ENCODE measurements at regions not wholly inside any gene's neighbourhood (a gene's known extent, or its start where the extent isn't known, plus 50 kb on each side); places are given as distances from the start of the nearest gene placed in this dataset.
"Not testable (repeated sequence)": the region's sequence is repeated elsewhere in the genome, so short reads cannot be mapped to it uniquely, and the experiment has no call there.

DNA sequence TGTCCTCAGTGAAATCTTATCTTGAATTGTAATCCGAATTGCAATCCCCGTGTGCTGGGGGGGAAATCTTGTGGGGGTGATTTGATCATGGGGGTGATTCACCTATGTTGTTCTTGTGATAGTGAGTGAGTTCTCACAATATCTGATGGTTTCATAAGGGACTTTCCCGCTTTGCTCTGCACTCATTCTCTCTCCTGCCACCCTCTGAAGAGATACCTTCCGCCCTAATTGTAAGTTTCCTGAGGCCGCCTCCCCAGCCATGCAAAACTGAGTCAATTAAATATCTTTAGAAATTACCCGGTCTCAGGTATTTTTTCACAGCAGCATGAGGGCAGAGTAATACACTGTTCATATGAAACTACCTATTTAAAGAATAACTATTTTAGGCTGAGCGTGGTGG, 304.1 kb upstream of the EPHA6 start:
- TF ChIP-seq, protein P1, sequence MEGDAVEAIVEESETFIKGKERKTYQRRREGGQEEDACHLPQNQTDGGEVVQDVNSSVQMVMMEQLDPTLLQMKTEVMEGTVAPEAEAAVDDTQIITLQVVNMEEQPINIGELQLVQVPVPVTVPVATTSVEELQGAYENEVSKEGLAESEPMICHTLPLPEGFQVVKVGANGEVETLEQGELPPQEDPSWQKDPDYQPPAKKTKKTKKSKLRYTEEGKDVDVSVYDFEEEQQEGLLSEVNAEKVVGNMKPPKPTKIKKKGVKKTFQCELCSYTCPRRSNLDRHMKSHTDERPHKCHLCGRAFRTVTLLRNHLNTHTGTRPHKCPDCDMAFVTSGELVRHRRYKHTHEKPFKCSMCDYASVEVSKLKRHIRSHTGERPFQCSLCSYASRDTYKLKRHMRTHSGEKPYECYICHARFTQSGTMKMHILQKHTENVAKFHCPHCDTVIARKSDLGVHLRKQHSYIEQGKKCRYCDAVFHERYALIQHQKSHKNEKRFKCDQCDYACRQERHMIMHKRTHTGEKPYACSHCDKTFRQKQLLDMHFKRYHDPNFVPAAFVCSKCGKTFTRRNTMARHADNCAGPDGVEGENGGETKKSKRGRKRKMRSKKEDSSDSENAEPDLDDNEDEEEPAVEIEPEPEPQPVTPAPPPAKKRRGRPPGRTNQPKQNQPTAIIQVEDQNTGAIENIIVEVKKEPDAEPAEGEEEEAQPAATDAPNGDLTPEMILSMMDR (IDR thresholded peaks at IDR 0.05; ENCODE audit: low read depth, low read length): no peak
- in situ Hi-C loops (cut with HindIII; ENCODE audit: low sequenced_read_pairs): no loop called here
- H3K4me3 ChIP-seq (ENCODE audit: low read depth, low read length): no peak overlapping the region
- no peak for DNase-seq (ENCODE audit: low read depth, low spot score)

DNA sequence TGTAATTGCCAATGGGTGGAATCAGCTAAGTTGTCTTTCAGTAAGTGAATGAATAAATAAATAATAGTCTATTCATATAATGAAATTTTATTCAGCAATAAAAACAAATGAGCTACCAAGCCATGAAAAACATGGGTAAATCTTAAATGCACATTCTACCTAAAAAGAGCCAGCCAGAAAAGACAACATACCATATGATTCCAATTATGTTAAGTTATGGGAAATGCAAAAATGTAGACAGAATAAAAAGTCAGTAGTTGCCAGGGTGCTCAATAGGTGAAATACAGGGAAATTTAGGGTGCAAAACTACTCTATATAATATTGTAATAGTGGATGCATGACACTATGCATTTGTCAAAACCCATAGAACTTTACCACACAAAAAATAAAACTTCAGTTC, 277.2 kb upstream of the EPHA6 start:
- in situ Hi-C loops (cut with HindIII; ENCODE audit: low sequenced_read_pairs): no loop called here
- no peak for DNase-seq (ENCODE audit: low read depth, low spot score)
- no peak overlapping the region for H3K4me3 ChIP-seq (ENCODE audit: low read depth, low read length)
- TF ChIP-seq, protein P1 (IDR thresholded peaks at IDR 0.05; ENCODE audit: low read depth, low read length): no peak

DNA sequence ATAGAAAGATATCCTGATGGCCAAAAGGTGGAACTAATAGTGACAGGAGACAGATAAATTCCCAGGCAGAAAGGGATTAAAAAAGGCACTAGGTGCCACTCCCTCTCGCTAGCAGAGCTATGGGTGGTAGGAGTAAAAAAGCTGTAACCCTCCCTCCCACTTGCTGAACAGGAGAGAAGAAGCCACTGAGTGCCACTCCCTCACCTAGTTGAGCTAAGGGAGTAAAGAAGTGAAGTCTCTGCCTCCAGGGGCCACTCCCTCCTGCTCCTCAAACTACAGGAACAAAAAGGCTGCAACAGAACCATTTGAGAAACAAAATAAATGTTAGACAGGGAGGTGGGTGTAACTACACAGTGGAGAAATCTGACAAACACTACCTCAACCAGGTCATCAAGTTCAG, 276.2 kb upstream of the EPHA6 start:
- TF ChIP-seq, protein P1 (IDR thresholded peaks at IDR 0.05; ENCODE audit: low read depth, low read length): no peak
- no peak overlapping the region for H3K4me3 ChIP-seq (ENCODE audit: low read depth, low read length)
- in situ Hi-C loops (cut with HindIII; ENCODE audit: low sequenced_read_pairs): no loop called here
- DNase-seq (ENCODE audit: low read depth, low spot score): no peak

DNA sequence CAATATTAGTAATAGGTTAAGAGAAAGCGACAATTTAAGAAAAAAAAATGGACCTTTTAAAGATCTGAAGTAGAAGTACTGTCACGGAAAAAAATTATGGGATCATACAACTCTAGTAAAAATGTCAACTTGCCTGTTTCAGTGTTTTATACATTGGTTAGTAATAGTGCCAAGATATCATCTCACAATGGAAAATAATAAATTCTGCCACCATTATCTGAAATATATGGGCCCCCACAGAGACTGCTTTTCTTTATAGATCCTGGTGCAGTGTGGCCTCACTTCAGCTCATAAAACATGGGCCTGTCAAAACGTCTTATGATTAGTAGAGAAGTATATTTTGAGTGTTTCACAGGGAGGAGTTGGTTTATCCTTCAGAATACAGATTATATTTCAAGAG, 266.3 kb upstream of the EPHA6 start:
- no peak for DNase-seq (ENCODE audit: low read depth, low spot score)
- in situ Hi-C loops (cut with HindIII; ENCODE audit: low sequenced_read_pairs): no loop called here
- TF ChIP-seq, protein P1 (IDR thresholded peaks at IDR 0.05; ENCODE audit: low read depth, low read length): no peak
- H3K4me3 ChIP-seq (ENCODE audit: low read depth, low read length): no peak overlapping the region

DNA sequence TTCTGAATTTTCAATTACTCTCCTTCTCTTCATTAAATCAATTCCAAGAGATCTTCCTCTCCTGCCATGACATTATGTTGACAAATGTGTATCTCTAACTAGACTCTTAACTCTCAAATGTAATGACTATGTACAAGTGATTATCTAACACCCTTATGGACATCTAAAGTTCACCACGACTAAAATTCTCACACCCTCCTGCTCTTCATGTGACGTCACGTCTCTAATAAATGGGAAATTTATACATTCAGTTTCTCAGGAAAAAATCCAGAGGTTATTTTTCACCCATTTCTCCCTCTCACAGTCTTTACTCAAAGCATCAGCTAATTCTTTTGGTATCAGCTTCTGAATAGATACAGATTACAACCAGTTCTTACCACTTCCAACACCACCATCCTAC, 237.5 kb upstream of the EPHA6 start:
- in situ Hi-C loops (cut with HindIII; ENCODE audit: low sequenced_read_pairs): no loop called here

DNA sequence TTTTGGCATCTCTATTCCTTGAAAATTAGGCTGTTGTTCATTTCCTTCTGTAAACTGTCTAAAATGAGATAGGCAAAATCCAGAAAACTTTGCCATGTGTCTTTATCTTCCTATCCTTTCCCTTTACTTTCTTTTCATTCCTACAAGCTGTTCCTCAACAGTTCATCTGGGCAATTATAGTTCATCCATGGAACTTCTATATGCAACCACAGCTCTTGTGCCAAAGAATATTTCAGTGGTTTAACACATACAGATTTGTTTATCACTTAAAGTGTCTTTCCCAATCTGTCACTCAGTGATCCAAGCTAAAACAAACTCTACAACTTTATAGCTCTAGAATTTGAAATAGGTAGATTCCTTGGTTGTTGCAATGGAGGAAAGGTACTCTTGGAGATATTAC, 230.3 kb upstream of the EPHA6 start:
- no peak overlapping the region for H3K4me3 ChIP-seq (ENCODE audit: low read depth, low read length)
- in situ Hi-C loops (cut with HindIII; ENCODE audit: low sequenced_read_pairs): no loop called here
- DNase-seq (ENCODE audit: low read depth, low spot score): no peak
- TF ChIP-seq, protein P1 (IDR thresholded peaks at IDR 0.05; ENCODE audit: low read depth, low read length): no peak

More for the DNA sequence above, 237.5 kb upstream of the EPHA6 start:
- no peak for DNase-seq (ENCODE audit: low read depth, low spot score)
- H3K4me3 ChIP-seq (ENCODE audit: low read depth, low read length): no peak overlapping the region
- TF ChIP-seq, protein P1 (IDR thresholded peaks at IDR 0.05; ENCODE audit: low read depth, low read length): no peak

DNA sequence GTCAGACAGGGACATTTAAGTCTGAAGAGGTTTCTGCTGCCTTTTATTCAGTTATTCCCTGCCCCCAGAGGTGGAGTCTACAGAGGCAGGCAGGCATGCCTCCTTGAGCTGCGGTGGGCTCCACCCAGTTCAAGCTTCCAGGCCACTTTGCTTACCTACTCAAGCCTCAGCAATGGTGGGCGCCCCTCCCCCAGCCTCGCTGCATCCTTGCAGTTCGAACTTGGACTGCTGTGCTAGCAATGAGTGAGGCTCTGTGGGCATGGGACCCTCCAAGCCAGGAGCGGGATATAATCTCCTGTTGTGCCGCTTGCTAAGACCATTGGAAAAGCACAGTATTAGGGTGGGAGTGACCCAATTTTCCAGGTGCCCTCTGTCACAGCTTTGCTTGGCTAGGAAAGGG, 207.5 kb upstream of the EPHA6 start:
- in situ Hi-C loops (cut with HindIII; ENCODE audit: low sequenced_read_pairs); H3K4me3 ChIP-seq (ENCODE audit: low read depth, low read length): not testable (repeated sequence)

More for the DNA sequence above, 207.5 kb upstream of the EPHA6 start:
- not testable (repeated sequence) for DNase-seq (ENCODE audit: low read depth, low spot score)
